ENCODE measurements at regions not wholly inside any gene's neighbourhood (a gene's known extent, or its start where the extent isn't known, plus 50 kb on each side); places are given as distances from the start of the nearest gene placed in this dataset.

- Histone ChIP-seq H3K18ac (ENCODE audit: low read length) (no peak overlapping the region), H3K4me3 (ENCODE audit: low read length) (no peak overlapping the region), H2AK5ac (ENCODE audit: low read length) (no peak overlapping the region), H2BK5ac (ENCODE audit: low read length) (no peak overlapping the region), H3K23ac (ENCODE audit: low read length) (no peak overlapping the region), H3K27ac (ENCODE audit: low read depth, low read length) (no peak overlapping the region), H2BK15ac (replicated peaks; ENCODE audit: low read depth) (no peak overlapping the region), H3K4me1 (ENCODE audit: control insufficient read depth, low read depth, low read length) (peaks cover 10% of the 10 kb centered on the region), H3K36me3 (ENCODE audit: control insufficient read depth, insufficient read depth, low read length) (no peaks in the 10 kb centered on the region), H3K9ac (ENCODE audit: low read length) (no peak overlapping the region), H4K8ac (ENCODE audit: low read depth, low read length) (no peak overlapping the region), H3K4me2 (ENCODE audit: low read length) (no peak overlapping the region), H2BK120ac (ENCODE audit: low read depth, low read length) (no peak overlapping the region), H3K27me3 (ENCODE audit: insufficient read depth, low read length, poor library complexity) (no peaks in the 10 kb centered on the region), H3K4ac (ENCODE audit: low read depth, low read length) (no peak overlapping the region), H3K79me2 (ENCODE audit: control insufficient read depth, insufficient read depth, low read length) (no peaks in the 10 kb centered on the region), H3K56ac (ENCODE audit: low read length) (no peak overlapping the region), H4K5ac (ENCODE audit: low read length) (no peak overlapping the region), H3K79me1 (ENCODE audit: low read length) (no peaks in the 10 kb centered on the region)
- DNase-seq = no peak
- no CpG with 5 or more reads among the region's 3 CpGs for WGBS (ENCODE audit: extremely low coverage, insufficient coverage, low lambda C conversion rate)
These were observed 52.0 kb upstream of the TNFRSF19 start for GRCh38 chr13:23518231-23518630.

Data from mesendoderm (in vitro differentiated cells).